Sigmoid colon (tissue), 4 donors: ENCODE measurements at regions not wholly inside any gene's neighbourhood (a gene's known extent, or its start where the extent isn't known, plus 50 kb on each side); places are given as distances from the start of the nearest gene placed in this dataset.

Experiments
- POLR2A ChIP-seq, 2 donors: fragments of 450-650 bp; IDR thresholded peaks; one replicate each; pipeline ENCODE4 v1.6.1; 2016; ENCODE audit warnings: antibody characterized with exemption in 2 of 2, mild to moderate bottlenecking in 2 of 2, moderate library complexity in 2 of 2
- POLR2AphosphoS5 ChIP-seq, 4 donors: sonication (generic); formaldehyde crosslinking; IDR thresholded peaks; one replicate each; pipeline ENCODE4 v1.6.1; 2017; ENCODE audit warnings: antibody characterized with exemption in 4 of 4

GRCh38 chr10:88159127-88159829 lies 295.9 kb downstream of the PTEN start:
- TF ChIP-seq POLR2AphosphoS5 (IDR thresholded peaks at IDR 0.05) (no peak), POLR2A (IDR thresholded peaks at IDR 0.05) (no peak)
